HAP-1 (cell line): ENCODE measurements at regions not wholly inside any gene's neighbourhood (a gene's known extent, or its start where the extent isn't known, plus 50 kb on each side); places are given as distances from the start of the nearest gene placed in this dataset.
"Not testable (repeated sequence)": the region's sequence is repeated elsewhere in the genome, so short reads cannot be mapped to it uniquely, and the experiment has no call there.

Experiments used
- DNase-seq, 2 experiments: peaks; one replicate each; pipeline ENCODE4 v3.0.0-alpha.2; 2016 to 2020; ENCODE audit warnings: low spot score in 2 of 2
- H3K27me3 ChIP-seq: fragments of 250-450 bp; sonication (Bioruptor Pico); 2 replicates; pipeline ENCODE4 v1.5.1; 2020; ENCODE audit warnings: low read depth, mild to moderate bottlenecking, moderate library complexity
- H3K36me3 ChIP-seq: fragments of 250-450 bp; sonication (Bioruptor Pico); replicated peaks from 2 replicates; pipeline ENCODE4 v1.5.1; 2020; ENCODE audit warnings: mild to moderate bottlenecking
- H3K4me1 ChIP-seq: fragments of 250-450 bp; sonication (Bioruptor Pico); 2 replicates; pipeline ENCODE4 v1.5.1; 2020; ENCODE audit warnings: mild to moderate bottlenecking
- H3K4me3 ChIP-seq: fragments of 250-450 bp; sonication (Bioruptor Pico); 2 replicates; pipeline ENCODE4 v1.5.1; 2020; ENCODE audit warnings: mild to moderate bottlenecking, moderate library complexity
- H3K9me3 ChIP-seq: fragments of 250-450 bp; sonication (Bioruptor Pico); 2 replicates; pipeline ENCODE4 v1.5.1; 2020; ENCODE audit warnings: mild to moderate bottlenecking, moderate library complexity
- in situ Hi-C: fragments of 300-500 bp; cut with MboI; formaldehyde crosslinking; loops from 3 replicates; pipeline ENCODE4 v1.14.3; 2020; ENCODE audit warnings: low sequenced_read_pairs, inconsistent platforms, mixed read lengths

- in situ Hi-C loops: no loop called here
Observed at GRCh38 chr12:34302131-34302885, 280.0 kb downstream of the ALG10 start.

DNA sequence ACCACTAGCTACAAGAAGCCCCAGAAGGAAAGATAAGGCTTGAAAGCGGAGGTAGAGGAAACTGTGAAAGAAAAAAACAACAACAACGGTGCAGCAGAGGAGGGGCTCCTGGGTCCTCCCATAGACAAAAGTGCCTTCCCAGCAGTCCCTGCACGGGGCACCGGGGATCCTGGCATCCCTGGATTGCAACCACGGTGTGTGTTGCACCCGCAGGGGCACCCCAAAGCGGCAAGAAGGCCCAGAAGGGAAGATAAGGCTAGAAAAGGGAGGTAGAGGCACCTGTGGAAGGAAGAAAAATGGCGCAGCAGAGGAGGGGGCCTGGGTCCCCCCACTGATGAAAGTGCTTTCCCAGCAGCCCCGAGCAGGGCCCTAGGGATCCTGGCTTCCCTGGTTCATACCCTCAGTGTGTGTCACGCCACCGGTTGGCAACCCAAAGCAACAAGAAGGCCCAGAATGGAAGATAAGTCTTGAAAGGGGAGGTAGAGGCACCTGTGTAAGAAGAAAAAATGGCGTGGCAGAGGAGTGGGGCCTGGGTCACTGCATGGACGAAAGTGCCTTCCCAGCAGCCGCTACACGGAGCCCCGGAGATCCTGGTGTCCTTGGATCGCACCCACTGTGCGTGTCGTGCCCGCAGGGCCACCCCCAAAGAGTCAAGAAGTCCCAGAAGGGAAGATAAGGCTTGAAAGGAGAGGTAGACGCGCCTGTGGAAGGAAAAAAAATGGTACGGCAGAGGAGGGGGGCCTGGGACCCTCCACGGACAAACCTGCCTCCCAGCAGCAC lies 281.0 kb downstream of the ALG10 start:
- no peak for DNase-seq
- H3K36me3 ChIP-seq: no peaks in the 10 kb centered on the region
- no peak overlapping the region for H3K4me3 ChIP-seq
- H3K9me3 ChIP-seq: no peaks in the 10 kb centered on the region; the same call in 1 of the 2 replicates
- in situ Hi-C loops: no loop called here
- no peaks in the 10 kb centered on the region for H3K4me1 ChIP-seq
- H3K27me3 ChIP-seq: no peaks in the 10 kb centered on the region

More at GRCh38 chr12:34302131-34302885, 280.0 kb downstream of the ALG10 start:
- Histone ChIP-seq H3K27me3 (no peaks in the 10 kb centered on the region), H3K4me3 (no peak overlapping the region), H3K4me1 (no peaks in the 10 kb centered on the region), H3K36me3 (no peaks in the 10 kb centered on the region), H3K9me3 (no peaks in the 10 kb centered on the region; the same call in 1 of the 2 replicates)
- no peak for DNase-seq

GRCh38 chr12:34304001-34304400 lies 281.7 kb downstream of the ALG10 start:
- H3K9me3 ChIP-seq: no peaks in the 10 kb centered on the region; the same call in 1 of the 2 replicates
- in situ Hi-C loops: no loop called here

GRCh38 chr12:34304546-34304945 lies 282.2 kb downstream of the ALG10 start:
- no peak for DNase-seq
- in situ Hi-C loops: no loop called here
- Histone ChIP-seq H3K27me3 (no peaks in the 10 kb centered on the region), H3K9me3 (no peaks in the 10 kb centered on the region; the same call in 1 of the 2 replicates), H3K4me1 (no peaks in the 10 kb centered on the region), H3K4me3 (no peak overlapping the region), H3K36me3 (no peaks in the 10 kb centered on the region)

More at GRCh38 chr12:34304001-34304400, 281.7 kb downstream of the ALG10 start:
- DNase-seq: no peak
- Histone ChIP-seq H3K4me3 (no peak overlapping the region), H3K27me3 (no peaks in the 10 kb centered on the region), H3K4me1 (no peaks in the 10 kb centered on the region), H3K36me3 (no peaks in the 10 kb centered on the region)

DNA sequence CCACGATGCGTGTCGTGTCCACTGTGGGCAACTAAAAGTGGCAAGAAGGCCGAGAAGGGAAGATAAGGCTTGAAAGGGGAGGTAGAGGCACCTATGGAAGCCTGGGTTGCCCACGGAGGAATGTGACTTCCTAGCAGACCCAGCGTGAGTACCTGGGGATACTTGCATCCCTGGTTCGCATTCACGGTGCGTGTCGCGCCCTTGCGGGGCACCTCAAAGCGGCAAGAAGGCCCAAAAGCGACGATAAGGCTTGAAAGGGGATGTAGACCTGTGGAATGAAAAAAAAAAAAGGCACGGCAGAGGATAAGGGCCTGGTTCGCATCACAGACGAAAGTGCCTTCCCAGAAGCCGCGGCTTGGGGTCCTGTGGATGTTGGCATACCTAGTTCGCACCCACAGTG lies 282.9 kb downstream of the ALG10 start:
- no peaks in the 10 kb centered on the region for H3K4me1 ChIP-seq
- H3K36me3 ChIP-seq: no peaks in the 10 kb centered on the region
- no peak for DNase-seq
- H3K4me3 ChIP-seq: no peak overlapping the region
- H3K27me3 ChIP-seq: no peaks in the 10 kb centered on the region
- no peaks in the 10 kb centered on the region; the same call in 1 of the 2 replicates for H3K9me3 ChIP-seq
- in situ Hi-C loops: no loop called here

GRCh38 chr12:34306133-34306830 lies 284.0 kb downstream of the ALG10 start:
- H3K9me3 ChIP-seq: no peaks in the 10 kb centered on the region; the same call in 1 of the 2 replicates
- no peaks in the 10 kb centered on the region for H3K36me3 ChIP-seq
- in situ Hi-C loops: no loop called here
- H3K4me1 ChIP-seq: no peaks in the 10 kb centered on the region
- H3K27me3 ChIP-seq: no peaks in the 10 kb centered on the region
- no peak overlapping the region for H3K4me3 ChIP-seq
- no peak for DNase-seq

GRCh38 chr12:34309806-34310804 lies 287.8 kb downstream of the ALG10 start:
- H3K9me3 ChIP-seq, H3K4me3 ChIP-seq, DNase-seq, H3K27me3 ChIP-seq, H3K36me3 ChIP-seq, in situ Hi-C loops, H3K4me1 ChIP-seq: not testable (repeated sequence)

DNA sequence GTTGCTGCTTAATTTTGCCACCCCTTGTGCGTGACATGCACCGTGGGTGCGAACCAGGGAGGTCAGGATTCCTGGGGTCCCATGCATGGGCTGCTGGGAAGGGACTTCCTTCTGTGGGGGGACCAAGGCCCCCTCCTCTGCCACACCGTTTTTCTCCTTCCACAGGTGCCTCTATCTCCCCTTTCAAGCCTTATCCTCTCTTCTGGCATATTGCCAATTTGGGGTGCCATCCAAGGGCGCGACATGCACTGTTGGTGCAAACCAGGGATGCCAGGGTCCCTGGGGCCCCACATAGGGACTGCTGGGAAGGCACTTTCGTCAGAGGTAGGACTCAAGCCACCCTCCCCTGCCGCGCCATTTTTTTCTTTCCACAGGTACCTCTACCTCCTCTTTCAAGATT lies 289.0 kb downstream of the ALG10 start:
- Histone ChIP-seq H3K4me1 (no peaks in the 10 kb centered on the region), H3K36me3 (no peaks in the 10 kb centered on the region), H3K27me3 (no peaks in the 10 kb centered on the region), H3K4me3 (no peak overlapping the region), H3K9me3 (no peaks in the 10 kb centered on the region)
- DNase-seq: no peak
- in situ Hi-C loops: no loop called here

GRCh38 chr12:34327671-34328070 lies 305.4 kb downstream of the ALG10 start:
- Histone ChIP-seq H3K4me1 (no peaks in the 10 kb centered on the region), H3K9me3 (no peaks in the 10 kb centered on the region), H3K27me3 (no peaks in the 10 kb centered on the region), H3K4me3 (no peak overlapping the region), H3K36me3 (no peaks in the 10 kb centered on the region)
- no peak for DNase-seq
- in situ Hi-C loops: no loop called here

GRCh38 chr12:34333337-34333736 lies 311.0 kb downstream of the ALG10 start:
- in situ Hi-C loops: no loop called here
- no peak for DNase-seq
- no peaks in the 10 kb centered on the region for H3K27me3 ChIP-seq
- H3K9me3 ChIP-seq: no peaks in the 10 kb centered on the region
- H3K36me3 ChIP-seq: no peaks in the 10 kb centered on the region
- H3K4me3 ChIP-seq: no peak overlapping the region
- H3K4me1 ChIP-seq: no peaks in the 10 kb centered on the region

DNA sequence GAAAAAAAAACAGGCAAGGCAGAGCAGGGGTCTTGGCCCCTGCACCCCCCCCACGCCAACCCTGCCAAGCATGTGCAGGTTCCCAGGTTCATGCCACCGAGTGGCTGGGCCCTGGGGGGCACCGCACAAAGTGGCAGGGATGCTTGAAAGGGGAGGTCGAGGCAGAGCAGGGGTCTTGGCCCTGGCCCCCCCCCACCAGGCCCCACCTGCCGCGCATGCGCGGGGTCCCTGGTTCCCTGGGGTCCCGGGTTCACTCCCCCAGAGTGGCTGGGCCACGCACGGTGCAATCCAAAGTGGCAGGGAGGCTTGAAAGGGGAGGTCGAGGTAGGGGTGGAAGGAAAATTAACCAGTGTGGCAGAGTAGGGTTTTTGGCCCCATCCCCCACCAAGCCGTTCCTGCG lies 312.2 kb downstream of the ALG10 start:
- DNase-seq: no peak
- in situ Hi-C loops: no loop called here
- Histone ChIP-seq H3K4me1 (no peaks in the 10 kb centered on the region), H3K9me3 (no peaks in the 10 kb centered on the region), H3K4me3 (no peak overlapping the region), H3K27me3 (no peaks in the 10 kb centered on the region), H3K36me3 (no peaks in the 10 kb centered on the region)

- in situ Hi-C loops: no loop called here
- Histone ChIP-seq H3K27me3 (no peaks in the 10 kb centered on the region), H3K4me1 (no peaks in the 10 kb centered on the region), H3K4me3 (no peak overlapping the region), H3K9me3 (no peaks in the 10 kb centered on the region), H3K36me3 (no peaks in the 10 kb centered on the region)
- no peak for DNase-seq
Observed at GRCh38 chr12:34334953-34335743, 312.9 kb downstream of the ALG10 start.
